PC-9 (cell line): ENCODE measurements at regions not wholly inside any gene's neighbourhood (a gene's known extent, or its start where the extent isn't known, plus 50 kb on each side); places are given as distances from the start of the nearest gene placed in this dataset.

ENCODE experiments used
- BruUV-seq: library from RNA; stranded (reverse); fragments of 400-500 nt; replicated peaks from 2 replicates; lab custom pipeline; 2021; lab: Mats Ljungman, UMichigan
- CTCF ChIA-PET: fragments of 300-600 bp; sonication (Branson Sonifier 250); formaldehyde crosslinking; loops from one replicate; lab custom pipeline; 2022; ENCODE audit warnings: antibody characterized with exemption; lab: Charles Lee
- POLR2A ChIA-PET: fragments of 300-600 bp; sonication (Branson Sonifier 250); formaldehyde crosslinking; loops from one replicate; lab custom pipeline; 2022; ENCODE audit warnings: antibody characterized with exemption; ENCODE audit not compliant: unreplicated experiment; lab: Charles Lee
- DNase-seq, 2 experiments: peaks; one replicate each; pipeline versions ENCODE4 v3.0.0 to v3.0.0-alpha.2; 2015 to 2022; ENCODE audit warnings: mixed read lengths in 1 of 2
- H2AFZ ChIP-seq: fragments of 200-600 bp; sonication (generic); 2 replicates; pipeline ENCODE4 v1.8.1; 2017; ENCODE audit warnings: antibody characterized with exemption
- H3F3A ChIP-seq: fragments of 200-600 bp; sonication (generic); 2 replicates; pipeline ENCODE4 v1.8.1; 2017; ENCODE audit warnings: antibody characterized with exemption, mild to moderate bottlenecking, low read depth; ENCODE audit not compliant: insufficient read depth
- H3K27ac ChIP-seq: fragments of 200-600 bp; sonication (generic); 2 replicates; pipeline ENCODE4 v1.6.1; 2016; ENCODE audit warnings: mixed run types
- H3K27me3 ChIP-seq: fragments of 200-600 bp; sonication (generic); 2 replicates; pipeline ENCODE4 v1.6.1; 2016; ENCODE audit warnings: low read depth, mixed run types; ENCODE audit not compliant: insufficient read depth
- H3K36me3 ChIP-seq: fragments of 200-600 bp; sonication (generic); 2 replicates; pipeline ENCODE4 v1.6.1; 2016; ENCODE audit warnings: low read depth, mixed run types
- H3K4me1 ChIP-seq: fragments of 200-600 bp; sonication (generic); replicated peaks from 2 replicates; pipeline ENCODE4 v1.6.1; 2016; ENCODE audit warnings: mixed run types; ENCODE audit not compliant: insufficient read depth
- H3K4me2 ChIP-seq: fragments of 200-600 bp; sonication (generic); 2 replicates; pipeline ENCODE4 v1.6.1; 2017; ENCODE audit warnings: mixed run types
- H3K4me3 ChIP-seq: fragments of 200-600 bp; sonication (generic); 2 replicates; pipeline ENCODE4 v1.6.1; 2016; ENCODE audit warnings: mixed run types
- H3K79me2 ChIP-seq: fragments of 200-600 bp; sonication (generic); 2 replicates; pipeline ENCODE4 v1.6.1; 2017; ENCODE audit warnings: low read depth, mixed run types
- H3K9me2 ChIP-seq: fragments of 200-600 bp; sonication (generic); 2 replicates; pipeline ENCODE4 v1.8.1; 2017; ENCODE audit warnings: mild to moderate bottlenecking; ENCODE audit not compliant: insufficient read depth
- H3K9me3 ChIP-seq: fragments of 200-600 bp; sonication (generic); 2 replicates; pipeline ENCODE4 v1.8.1; 2016; ENCODE audit warnings: low read depth; ENCODE audit not compliant: insufficient read depth
- H4K20me1 ChIP-seq: fragments of 200-600 bp; sonication (generic); 2 replicates; pipeline ENCODE4 v1.8.1; 2017; ENCODE audit not compliant: insufficient read depth
- EZH2 ChIP-seq: fragments of 200-600 bp; sonication (generic); IDR thresholded peaks from 2 replicates; pipeline ENCODE4 v1.8.0; 2017; ENCODE audit warnings: antibody characterized with exemption, low read depth
- intact Hi-C: fragments of 100-400 bp; cut with micrococcal nuclease; formaldehyde crosslinking; loops from one replicate; pipeline ENCODE4 v1.10.0; 2022; ENCODE audit not compliant: unreplicated experiment
- TF ChIP-seq, protein P1 (sequence below): fragments of 200-600 bp; sonication (generic); conservative IDR thresholded peaks from 2 replicates; pipeline ENCODE4 v1.6.1; 2017; ENCODE audit warnings: mixed run types, antibody characterized with exemption, mild to moderate bottlenecking, moderate library complexity

DNA sequence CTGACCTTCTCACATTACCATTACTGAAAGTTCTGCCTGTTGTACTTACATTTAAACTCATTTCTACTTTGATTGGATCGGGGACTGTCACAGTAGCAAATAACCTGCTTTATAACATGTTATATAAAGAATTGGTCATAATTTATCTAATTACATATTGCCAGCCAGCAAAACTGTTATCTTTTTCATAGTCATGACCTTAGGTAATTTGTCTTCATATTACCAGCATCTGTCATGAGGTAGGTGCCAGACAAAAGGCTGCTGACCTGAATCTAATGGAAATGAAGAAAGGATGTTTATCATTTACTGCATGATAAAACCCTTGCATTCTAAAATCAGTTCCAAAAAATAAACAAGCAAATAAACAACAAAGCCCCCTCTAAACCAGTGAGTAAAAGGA lies 89.4 kb upstream of the LRP1B start:
- no peak overlapping the region for H3K4me2 ChIP-seq
- H3F3A ChIP-seq, result no peaks in the 10 kb centered on the region
- DNase-seq, result no peak
- no peak for TF ChIP-seq EZH2
- TF ChIP-seq, protein P1, sequence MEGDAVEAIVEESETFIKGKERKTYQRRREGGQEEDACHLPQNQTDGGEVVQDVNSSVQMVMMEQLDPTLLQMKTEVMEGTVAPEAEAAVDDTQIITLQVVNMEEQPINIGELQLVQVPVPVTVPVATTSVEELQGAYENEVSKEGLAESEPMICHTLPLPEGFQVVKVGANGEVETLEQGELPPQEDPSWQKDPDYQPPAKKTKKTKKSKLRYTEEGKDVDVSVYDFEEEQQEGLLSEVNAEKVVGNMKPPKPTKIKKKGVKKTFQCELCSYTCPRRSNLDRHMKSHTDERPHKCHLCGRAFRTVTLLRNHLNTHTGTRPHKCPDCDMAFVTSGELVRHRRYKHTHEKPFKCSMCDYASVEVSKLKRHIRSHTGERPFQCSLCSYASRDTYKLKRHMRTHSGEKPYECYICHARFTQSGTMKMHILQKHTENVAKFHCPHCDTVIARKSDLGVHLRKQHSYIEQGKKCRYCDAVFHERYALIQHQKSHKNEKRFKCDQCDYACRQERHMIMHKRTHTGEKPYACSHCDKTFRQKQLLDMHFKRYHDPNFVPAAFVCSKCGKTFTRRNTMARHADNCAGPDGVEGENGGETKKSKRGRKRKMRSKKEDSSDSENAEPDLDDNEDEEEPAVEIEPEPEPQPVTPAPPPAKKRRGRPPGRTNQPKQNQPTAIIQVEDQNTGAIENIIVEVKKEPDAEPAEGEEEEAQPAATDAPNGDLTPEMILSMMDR, result no peak
- peaks cover 4% of the 10 kb centered on the region; the same call in 1 of the 2 replicates for H3K9me2 ChIP-seq
- no peak overlapping the region for H3K4me3 ChIP-seq
- H4K20me1 ChIP-seq, result no peaks in the 10 kb centered on the region
- ChIA-PET POLR2A (no interaction called here), CTCF (no interaction called here)
- no peaks in the 10 kb centered on the region for H3K79me2 ChIP-seq
- H3K4me1 ChIP-seq, result no peaks in the 10 kb centered on the region
- no TSS peak for BruUV-seq
- H2AFZ ChIP-seq, result no peak overlapping the region; the same call in 1 of the 2 replicates
- intact Hi-C loops, result no loop called here
- no peaks in the 10 kb centered on the region for H3K27me3 ChIP-seq
- H3K9me3 ChIP-seq, result no peaks in the 10 kb centered on the region
- no peaks in the 10 kb centered on the region for H3K36me3 ChIP-seq
- no peak overlapping the region for H3K27ac ChIP-seq

DNA sequence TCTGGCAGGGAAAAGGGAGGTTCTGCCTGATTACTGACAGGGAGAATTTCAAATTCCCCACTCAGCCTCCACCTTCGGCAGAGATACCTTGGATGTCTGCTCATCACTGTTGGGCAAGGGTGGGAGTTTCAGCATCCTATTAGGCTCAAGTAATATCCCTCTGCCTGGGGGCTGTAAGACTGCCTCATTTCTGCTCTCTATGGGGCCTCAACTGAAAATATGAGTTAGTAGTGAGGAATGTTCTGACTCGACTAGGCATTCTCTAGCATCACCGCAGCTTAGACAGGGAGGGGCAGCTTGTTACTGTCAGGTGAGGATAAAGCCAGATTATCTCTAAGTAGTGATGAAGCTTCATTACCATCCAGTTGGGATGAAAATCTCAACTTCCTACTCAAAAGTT lies 87.7 kb upstream of the LRP1B start:
- POLR2A ChIA-PET, result no interaction called here
- H4K20me1 ChIP-seq, result no peaks in the 10 kb centered on the region
- no peaks in the 10 kb centered on the region for H3K27me3 ChIP-seq
- CTCF ChIA-PET, result no interaction called here
- 0 out of 2 replicates have a peak overlapping the region, but pooled peaks have one; percentile 41 for H2AFZ ChIP-seq
- peaks cover 6% of the 10 kb centered on the region; the same call in 1 of the 2 replicates for H3K9me2 ChIP-seq
- no peak for DNase-seq
- intact Hi-C loops, result no loop called here
- H3F3A ChIP-seq, result no peaks in the 10 kb centered on the region
- no peak overlapping the region for H3K4me2 ChIP-seq
- H3K4me3 ChIP-seq, result no peak overlapping the region
- BruUV-seq, result no TSS peak
- H3K36me3 ChIP-seq, result no peaks in the 10 kb centered on the region
- H3K27ac ChIP-seq, result no peak overlapping the region
- H3K4me1 ChIP-seq, result no peaks in the 10 kb centered on the region
- TF ChIP-seq, protein P1, result no peak
- TF ChIP-seq EZH2, result no peak
- no peaks in the 10 kb centered on the region for H3K9me3 ChIP-seq
- no peaks in the 10 kb centered on the region for H3K79me2 ChIP-seq

DNA sequence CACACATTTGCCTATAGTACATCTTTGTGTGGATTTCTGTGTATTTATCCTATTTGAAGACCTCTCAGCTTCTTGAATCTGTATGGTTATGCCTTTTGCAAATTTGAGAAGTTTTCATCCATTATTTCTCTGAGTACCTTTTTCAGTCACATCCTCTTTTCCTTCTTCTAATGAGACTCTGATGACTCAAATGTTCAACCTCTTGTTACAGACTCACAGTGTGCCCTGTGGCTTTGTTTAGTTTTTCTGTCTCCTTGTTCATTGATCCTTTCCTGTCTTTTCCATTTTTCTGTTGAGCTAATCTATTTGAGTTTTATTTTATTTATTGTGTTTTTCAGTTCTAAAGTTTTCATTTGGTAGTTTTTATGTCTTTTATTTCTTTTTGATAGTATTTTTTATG lies 87.0 kb upstream of the LRP1B start:
- ChIA-PET POLR2A (no interaction called here), CTCF (no interaction called here)
- intact Hi-C loops, result no loop called here
- no peaks in the 10 kb centered on the region for H3K36me3 ChIP-seq
- no peak overlapping the region for H2AFZ ChIP-seq
- TF ChIP-seq, protein P1, result no peak
- H4K20me1 ChIP-seq, result no peaks in the 10 kb centered on the region
- no peaks in the 10 kb centered on the region for H3K9me3 ChIP-seq
- H3K9me2 ChIP-seq, result 0 out of 2 replicates have a peak, but pooled peaks cover 3% of the 10 kb centered on the region
- H3K4me1 ChIP-seq, result no peaks in the 10 kb centered on the region
- H3K27ac ChIP-seq, result no peak overlapping the region
- H3K4me3 ChIP-seq, result no peak overlapping the region
- DNase-seq, result no peak
- H3K79me2 ChIP-seq, result no peaks in the 10 kb centered on the region
- no peak overlapping the region for H3K4me2 ChIP-seq
- no peaks in the 10 kb centered on the region for H3F3A ChIP-seq
- H3K27me3 ChIP-seq, result no peaks in the 10 kb centered on the region
- no TSS peak for BruUV-seq
